ENCODE measurements at regions not wholly inside any gene's neighbourhood (a gene's known extent, or its start where the extent isn't known, plus 50 kb on each side); places are given as distances from the start of the nearest gene placed in this dataset.

DNA sequence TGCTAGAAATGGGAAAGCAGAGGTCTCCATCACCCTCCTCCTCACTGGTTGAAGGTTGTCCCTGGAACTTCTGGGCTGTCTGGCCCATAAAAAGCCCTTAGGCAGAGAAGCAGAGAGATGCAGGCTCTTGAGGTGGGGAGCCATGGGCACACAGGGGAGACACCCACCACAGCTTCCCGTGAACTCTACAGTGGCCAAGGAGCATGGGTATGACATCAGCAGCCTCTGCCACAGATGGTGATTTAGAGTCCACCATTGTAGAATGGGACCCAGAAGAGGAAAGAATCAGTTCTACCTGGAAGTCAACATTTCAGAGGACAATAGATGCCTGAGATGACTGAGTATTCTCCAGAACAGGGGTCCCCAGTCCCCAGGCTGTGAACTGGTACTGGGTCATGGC, 105.6 kb upstream of the LRRN1 start:
- Mint-ChIP-seq H3K9me3 (ENCODE audit: insufficient read depth) (no peaks in the 10 kb centered on the region), H3K27ac (no peak overlapping the region), H3K4me1 (no peaks in the 10 kb centered on the region), H3K27me3 (no peaks in the 10 kb centered on the region), H3K4me3 (no peak overlapping the region)
- Histone ChIP-seq H3K9me3 (ENCODE audit: control extremely low read depth in 1 of 3, control insufficient read depth in 2 of 3, insufficient read depth in 1 of 3, low read length in 2 of 3) (no peaks in the 10 kb centered on the region), H3K27me3 (replicated peaks in 1 of 4; ENCODE audit: control extremely low read depth in 1 of 4, control insufficient read depth in 3 of 4, insufficient read depth in 4 of 4, low read length in 3 of 4) (peaks cover 0 to under 1% (median 0%) of the 10 kb centered on the region in 4 experiments), H2AFZ (ENCODE audit: insufficient read depth, low read depth, low read length, poor library complexity, severe bottlenecking) (no peak overlapping the region), H3K4me2 (replicated peaks; ENCODE audit: low read depth, low read length, poor library complexity, severe bottlenecking) (no peak overlapping the region), H3K9ac (ENCODE audit: low read length) (no peak overlapping the region), H3K79me2 (ENCODE audit: control insufficient read depth, insufficient read depth, low read length) (no peaks in the 10 kb centered on the region), H3K36me3 (replicated peaks in 1 of 2; ENCODE audit: control extremely low read depth in 1 of 2, control insufficient read depth in 1 of 2, extremely low read depth in 1 of 2, insufficient read depth in 2 of 2, low read length in 1 of 2) (no peaks in the 10 kb centered on the region), H3K27ac (ENCODE audit: low read length in 2 of 2) (no peak overlapping the region), H3K4me3 (ENCODE audit: control extremely low read depth in 1 of 5, extremely low read depth in 1 of 5, insufficient read depth in 1 of 5, low read depth in 2 of 5, low read length in 4 of 5) (no peak overlapping the region), H4K20me1 (ENCODE audit: control insufficient read depth, insufficient read depth, low read length, poor library complexity, severe bottlenecking) (no peaks in the 10 kb centered on the region), H3K4me1 (ENCODE audit: control insufficient read depth in 2 of 2, insufficient read depth in 2 of 2, low read length in 2 of 2) (no peaks in the 10 kb centered on the region)
- ATAC-seq (ENCODE audit: low read depth) (no peak), DNase-seq (no peak)
- ChIA-PET CTCF (no interaction called here), POLR2A (no interaction called here)
- TF ChIP-seq, protein P1, sequence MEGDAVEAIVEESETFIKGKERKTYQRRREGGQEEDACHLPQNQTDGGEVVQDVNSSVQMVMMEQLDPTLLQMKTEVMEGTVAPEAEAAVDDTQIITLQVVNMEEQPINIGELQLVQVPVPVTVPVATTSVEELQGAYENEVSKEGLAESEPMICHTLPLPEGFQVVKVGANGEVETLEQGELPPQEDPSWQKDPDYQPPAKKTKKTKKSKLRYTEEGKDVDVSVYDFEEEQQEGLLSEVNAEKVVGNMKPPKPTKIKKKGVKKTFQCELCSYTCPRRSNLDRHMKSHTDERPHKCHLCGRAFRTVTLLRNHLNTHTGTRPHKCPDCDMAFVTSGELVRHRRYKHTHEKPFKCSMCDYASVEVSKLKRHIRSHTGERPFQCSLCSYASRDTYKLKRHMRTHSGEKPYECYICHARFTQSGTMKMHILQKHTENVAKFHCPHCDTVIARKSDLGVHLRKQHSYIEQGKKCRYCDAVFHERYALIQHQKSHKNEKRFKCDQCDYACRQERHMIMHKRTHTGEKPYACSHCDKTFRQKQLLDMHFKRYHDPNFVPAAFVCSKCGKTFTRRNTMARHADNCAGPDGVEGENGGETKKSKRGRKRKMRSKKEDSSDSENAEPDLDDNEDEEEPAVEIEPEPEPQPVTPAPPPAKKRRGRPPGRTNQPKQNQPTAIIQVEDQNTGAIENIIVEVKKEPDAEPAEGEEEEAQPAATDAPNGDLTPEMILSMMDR (IDR thresholded peaks at IDR 0.05) = no peak
- intact Hi-C loops (cut with micrococcal nuclease) = no loop called here
- 100% methylated on average over 1 of the region's 1 CpG for WGBS (ENCODE audit: insufficient coverage)

DNA sequence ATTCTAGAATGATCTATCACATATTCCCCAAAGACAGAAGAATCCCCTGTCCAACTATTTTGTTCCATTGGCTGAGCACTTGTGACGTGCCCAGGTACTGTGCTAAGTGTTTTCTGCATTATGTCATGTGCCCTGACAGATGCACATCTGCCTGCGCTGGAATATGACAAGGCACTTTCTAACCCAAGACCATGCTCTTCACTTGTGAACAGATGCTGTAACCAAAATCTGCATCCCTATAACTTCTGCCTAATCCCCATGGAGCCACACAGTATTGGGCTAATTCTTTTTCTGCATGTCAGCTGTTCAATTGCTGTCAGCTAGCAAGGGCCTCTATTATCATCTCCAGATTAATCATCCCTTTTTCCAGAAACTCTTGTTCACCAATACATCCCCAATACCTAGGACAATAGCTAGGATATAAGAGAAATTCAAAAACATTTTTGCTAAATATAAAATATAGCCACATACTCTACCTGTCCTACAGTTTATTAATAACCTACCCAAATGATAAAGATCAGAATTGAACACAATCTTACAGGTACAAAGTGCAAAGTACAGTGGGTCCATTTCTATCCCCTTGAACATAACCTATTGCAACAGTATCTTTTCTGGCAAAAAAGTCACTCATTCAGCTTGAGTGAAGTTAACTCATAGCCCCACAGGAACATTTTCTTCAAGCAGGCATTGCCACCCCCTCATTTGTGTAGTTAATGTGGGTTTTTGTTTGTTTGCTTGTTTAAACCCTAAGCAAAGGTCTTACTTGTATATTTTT, 109.4 kb upstream of the LRRN1 start:
- no peaks in the 10 kb centered on the region for H3K36me3 ChIP-seq (replicated peaks in 1 of 2; ENCODE audit: control extremely low read depth in 1 of 2, control insufficient read depth in 1 of 2, extremely low read depth in 1 of 2, insufficient read depth in 2 of 2, low read length in 1 of 2)

More for the DNA sequence above, 109.4 kb upstream of the LRRN1 start:
- Histone ChIP-seq H2AFZ (ENCODE audit: insufficient read depth, low read depth, low read length, poor library complexity, severe bottlenecking) (no peak overlapping the region), H3K9ac (ENCODE audit: low read length) (no peak overlapping the region), H3K79me2 (ENCODE audit: control insufficient read depth, insufficient read depth, low read length) (no peaks in the 10 kb centered on the region), H3K9me3 (ENCODE audit: control extremely low read depth in 1 of 3, control insufficient read depth in 2 of 3, insufficient read depth in 1 of 3, low read length in 2 of 3) (no peaks in the 10 kb centered on the region), H3K4me1 (ENCODE audit: control insufficient read depth in 2 of 2, insufficient read depth in 2 of 2, low read length in 2 of 2) (no peaks in the 10 kb centered on the region), H3K4me3 (ENCODE audit: control extremely low read depth in 1 of 5, extremely low read depth in 1 of 5, insufficient read depth in 1 of 5, low read depth in 2 of 5, low read length in 4 of 5) (no peak overlapping the region), H3K27ac (ENCODE audit: low read length in 2 of 2) (no peak overlapping the region), H3K4me2 (replicated peaks; ENCODE audit: low read depth, low read length, poor library complexity, severe bottlenecking) (no peak overlapping the region), H3K27me3 (replicated peaks in 1 of 4; ENCODE audit: control extremely low read depth in 1 of 4, control insufficient read depth in 3 of 4, insufficient read depth in 4 of 4, low read length in 3 of 4) (no peaks in the 10 kb centered on the region), H4K20me1 (ENCODE audit: control insufficient read depth, insufficient read depth, low read length, poor library complexity, severe bottlenecking) (no peaks in the 10 kb centered on the region)
- Mint-ChIP-seq H3K27me3 (no peaks in the 10 kb centered on the region), H3K9me3 (ENCODE audit: insufficient read depth) (no peaks in the 10 kb centered on the region), H3K4me3 (no peak overlapping the region), H3K27ac (no peak overlapping the region), H3K4me1 (no peaks in the 10 kb centered on the region)
- CTCF ChIA-PET = no interaction called here
- 65% methylated on average over 2 of the region's 2 CpGs for WGBS (ENCODE audit: insufficient coverage)
- intact Hi-C loops (cut with micrococcal nuclease) = no loop called here
- TF ChIP-seq, protein P1 (IDR thresholded peaks at IDR 0.05) = no peak
- TF ChIP-seq EZH2 (IDR thresholded peaks at IDR 0.05; ENCODE audit: borderline replicate concordance, insufficient read depth, low read depth, low read length, poor library complexity, severe bottlenecking) = no peak
- DNase-seq (no peak), ATAC-seq (ENCODE audit: low read depth) (no peak)
- POLR2A ChIA-PET = no interaction called here

Measured in B cell (primary cell).